SK-N-SH treated with all-trans-retinoic acid at 6 μM for 48 hours (cell line): ENCODE measurements at regions not wholly inside any gene's neighbourhood (a gene's known extent, or its start where the extent isn't known, plus 50 kb on each side); places are given as distances from the start of the nearest gene placed in this dataset.
"Not testable (repeated sequence)": the region's sequence is repeated elsewhere in the genome, so short reads cannot be mapped to it uniquely, and the experiment has no call there.

ENCODE experiments used
- ATAC-seq: fragments of 200-7000 bp; cut with Tn5 transposase; 3 replicates; pipeline ENCODE4 v1.9.1; 2020; ENCODE audit warnings: mild to moderate bottlenecking, moderate library complexity
- ARNTL ChIP-seq: fragments of 450-650 bp; formaldehyde crosslinking; IDR thresholded peaks from 2 replicates; pipeline ENCODE4 v1.5.0; 2020; ENCODE audit warnings: low read depth, mild to moderate bottlenecking, moderate library complexity, borderline replicate concordance
- CREB5 ChIP-seq: fragments of 250-450 bp; sonication (Bioruptor Pico); IDR thresholded peaks from 2 replicates; pipeline ENCODE4 v1.5.1; 2020; ENCODE audit warnings: low read depth, mild to moderate bottlenecking, moderate library complexity
- CSDC2 ChIP-seq: fragments of 250-450 bp; sonication (Bioruptor Pico); IDR thresholded peaks from 2 replicates; pipeline ENCODE4 v1.5.0; 2020; ENCODE audit warnings: mild to moderate bottlenecking, moderate library complexity
- CSRNP3 ChIP-seq: fragments of 250-450 bp; sonication (Bioruptor Pico); IDR thresholded peaks from 2 replicates; pipeline ENCODE4 v1.5.1; 2021; ENCODE audit warnings: mild to moderate bottlenecking, moderate library complexity
- ESRRG ChIP-seq: fragments of 250-450 bp; sonication (Bioruptor Pico); IDR thresholded peaks from 2 replicates; pipeline ENCODE4 v1.6.1; 2021; ENCODE audit warnings: mild to moderate bottlenecking
- GLIS3 ChIP-seq: fragments of 250-450 bp; sonication (Bioruptor Pico); IDR thresholded peaks from 2 replicates; pipeline ENCODE4 v1.5.0; 2020; ENCODE audit warnings: mild to moderate bottlenecking, moderate library complexity
- OSR1 ChIP-seq: fragments of 250-450 bp; sonication (Bioruptor Pico); IDR thresholded peaks from 2 replicates; pipeline ENCODE4 v1.8.0; 2022; ENCODE audit warnings: moderate library complexity, mild to moderate bottlenecking, inconsistent platforms
- PATZ1 ChIP-seq: fragments of 250-450 bp; sonication (Bioruptor Pico); IDR thresholded peaks from 2 replicates; pipeline ENCODE4 v1.8.0; 2020; ENCODE audit warnings: mild to moderate bottlenecking, moderate library complexity, borderline replicate concordance
- POU6F1 ChIP-seq: fragments of 250-450 bp; sonication (Bioruptor Pico); IDR thresholded peaks from 2 replicates; pipeline ENCODE4 v1.8.0; 2021; ENCODE audit warnings: low read depth, mild to moderate bottlenecking, moderate library complexity, borderline replicate concordance
- PPARA ChIP-seq: fragments of 250-450 bp; sonication (Bioruptor Pico); IDR thresholded peaks from 2 replicates; pipeline ENCODE4 v1.5.0; 2020; ENCODE audit warnings: mild to moderate bottlenecking, borderline replicate concordance
- RARB ChIP-seq: fragments of 250-450 bp; sonication (Bioruptor Pico); IDR thresholded peaks from 2 replicates; pipeline ENCODE4 v1.8.0; 2021; ENCODE audit warnings: mild to moderate bottlenecking, moderate library complexity
- SNAI2 ChIP-seq: fragments of 250-450 bp; sonication (Bioruptor Pico); IDR thresholded peaks from 2 replicates; pipeline ENCODE4 v1.5.0; 2020; ENCODE audit warnings: mild to moderate bottlenecking, moderate library complexity
- TCF4 ChIP-seq: fragments of 250-450 bp; sonication (Bioruptor Pico); IDR thresholded peaks from 2 replicates; pipeline ENCODE4 v1.8.0; 2021; ENCODE audit warnings: mild to moderate bottlenecking, moderate library complexity, borderline replicate concordance
- TOX ChIP-seq: fragments of 250-450 bp; sonication (Bioruptor Pico); IDR thresholded peaks from 2 replicates; pipeline ENCODE4 v1.8.0; 2021; ENCODE audit warnings: mild to moderate bottlenecking, moderate library complexity, borderline replicate concordance
- TSHZ2 ChIP-seq: fragments of 250-450 bp; sonication (Bioruptor Pico); IDR thresholded peaks from 2 replicates; pipeline ENCODE4 v1.5.0; 2020; ENCODE audit warnings: mild to moderate bottlenecking, moderate library complexity
- ZC3H10 ChIP-seq: fragments of 250-450 bp; sonication (Bioruptor Pico); IDR thresholded peaks from 2 replicates; pipeline ENCODE4 v1.5.1; 2021; ENCODE audit warnings: mild to moderate bottlenecking, moderate library complexity
- ZFP3 ChIP-seq: fragments of 250-450 bp; sonication (Bioruptor Pico); IDR thresholded peaks from 2 replicates; pipeline ENCODE4 v1.5.0; 2020; ENCODE audit warnings: mild to moderate bottlenecking, moderate library complexity
- ZFP30 ChIP-seq: fragments of 450-650 bp; formaldehyde crosslinking; IDR thresholded peaks from 2 replicates; pipeline ENCODE4 v1.5.0; 2022; ENCODE audit warnings: mild to moderate bottlenecking, moderate library complexity
- ZNF565 ChIP-seq: fragments of 450-650 bp; formaldehyde crosslinking; conservative IDR thresholded peaks from 2 replicates; pipeline ENCODE4 v1.5.0; 2020; ENCODE audit warnings: low read depth, mild to moderate bottlenecking, moderate library complexity
- ZNF70 ChIP-seq: fragments of 450-650 bp; formaldehyde crosslinking; IDR thresholded peaks from 2 replicates; pipeline ENCODE4 v1.5.0; 2020; ENCODE audit warnings: mild to moderate bottlenecking, moderate library complexity
- ZNF8 ChIP-seq: fragments of 450-650 bp; formaldehyde crosslinking; IDR thresholded peaks from 2 replicates; pipeline ENCODE4 v1.5.0; 2020; ENCODE audit warnings: mild to moderate bottlenecking, moderate library complexity

GRCh38 chr6:168992446-168993144, 261.1 kb downstream of the THBS2 start:
- no peak for ATAC-seq

GRCh38 chr6:168991695-168992094, 262.0 kb downstream of the THBS2 start:
- ATAC-seq, result not testable (repeated sequence)

More at GRCh38 chr6:168992446-168993144, 261.1 kb downstream of the THBS2 start:
- no peak for TF ChIP-seq GLIS3 (CRISPR knock-in tag)
- no peak for TF ChIP-seq TSHZ2
- TF ChIP-seq ZFP30, result no peak
- TF ChIP-seq TOX, result no peak
- TF ChIP-seq OSR1 (CRISPR knock-in tag), result no peak
- no peak for TF ChIP-seq ZNF565 (CRISPR knock-in tag)
- no peak for TF ChIP-seq CSDC2 (CRISPR knock-in tag)
- TF ChIP-seq PATZ1 (CRISPR knock-in tag), result no peak
- TF ChIP-seq CREB5 (CRISPR knock-in tag), result no peak
- TF ChIP-seq ZNF70 (CRISPR knock-in tag), result no peak
- no peak for TF ChIP-seq ESRRG
- no peak for TF ChIP-seq PPARA (CRISPR knock-in tag)
- TF ChIP-seq RARB (CRISPR knock-in tag), result no peak
- TF ChIP-seq TCF4, result no peak
- TF ChIP-seq ARNTL (CRISPR knock-in tag), result no peak

GRCh38 chr6:168990019-168990751, 263.5 kb downstream of the THBS2 start:
- ATAC-seq, result no peak
- no peak for TF ChIP-seq ZC3H10 (CRISPR knock-in tag)
- no peak for TF ChIP-seq PPARA (CRISPR knock-in tag)
- TF ChIP-seq ZNF8, result no peak
- TF ChIP-seq ZFP3 (CRISPR knock-in tag), result no peak
- no peak for TF ChIP-seq ESRRG
- TF ChIP-seq TSHZ2, result no peak
- TF ChIP-seq GLIS3 (CRISPR knock-in tag), result no peak
- TF ChIP-seq ZNF565 (CRISPR knock-in tag), result no peak
- no peak for TF ChIP-seq RARB (CRISPR knock-in tag)
- no peak for TF ChIP-seq OSR1 (CRISPR knock-in tag)
- TF ChIP-seq SNAI2, result no peak
- TF ChIP-seq PATZ1 (CRISPR knock-in tag), result no peak
- no peak for TF ChIP-seq ZFP30
- no peak for TF ChIP-seq CSRNP3 (CRISPR knock-in tag)
- no peak for TF ChIP-seq ARNTL (CRISPR knock-in tag)
- no peak for TF ChIP-seq TCF4
- no peak for TF ChIP-seq POU6F1
- no peak for TF ChIP-seq TOX
